HFF-Myc (cell line): ENCODE measurements at regions not wholly inside any gene's neighbourhood (a gene's known extent, or its start where the extent isn't known, plus 50 kb on each side); places are given as distances from the start of the nearest gene placed in this dataset.

Experiments used
- DNase-seq: peaks from one replicate; pipeline ENCODE4 v3.0.0-alpha.2; 2011; ENCODE audit warnings: low read depth; ENCODE audit errors: extremely low read depth
- H3K4me3 ChIP-seq: replicated peaks from 2 replicates; pipeline ENCODE4 v1.5.1; 2011; ENCODE audit warnings: low read depth, mild to moderate bottlenecking, control low read depth, low read length
- TF ChIP-seq, protein P1 (sequence below): IDR thresholded peaks from 2 replicates; pipeline ENCODE4 v1.5.1; 2012; ENCODE audit warnings: mild to moderate bottlenecking, low read depth, low read length, control low read depth; ENCODE audit errors: missing control alignments

GRCh38 chr10:57320416-57320815, 947.3 kb downstream of the IPMK start:
- no peak overlapping the region for H3K4me3 ChIP-seq
- no peak for DNase-seq
- TF ChIP-seq, protein P1, sequence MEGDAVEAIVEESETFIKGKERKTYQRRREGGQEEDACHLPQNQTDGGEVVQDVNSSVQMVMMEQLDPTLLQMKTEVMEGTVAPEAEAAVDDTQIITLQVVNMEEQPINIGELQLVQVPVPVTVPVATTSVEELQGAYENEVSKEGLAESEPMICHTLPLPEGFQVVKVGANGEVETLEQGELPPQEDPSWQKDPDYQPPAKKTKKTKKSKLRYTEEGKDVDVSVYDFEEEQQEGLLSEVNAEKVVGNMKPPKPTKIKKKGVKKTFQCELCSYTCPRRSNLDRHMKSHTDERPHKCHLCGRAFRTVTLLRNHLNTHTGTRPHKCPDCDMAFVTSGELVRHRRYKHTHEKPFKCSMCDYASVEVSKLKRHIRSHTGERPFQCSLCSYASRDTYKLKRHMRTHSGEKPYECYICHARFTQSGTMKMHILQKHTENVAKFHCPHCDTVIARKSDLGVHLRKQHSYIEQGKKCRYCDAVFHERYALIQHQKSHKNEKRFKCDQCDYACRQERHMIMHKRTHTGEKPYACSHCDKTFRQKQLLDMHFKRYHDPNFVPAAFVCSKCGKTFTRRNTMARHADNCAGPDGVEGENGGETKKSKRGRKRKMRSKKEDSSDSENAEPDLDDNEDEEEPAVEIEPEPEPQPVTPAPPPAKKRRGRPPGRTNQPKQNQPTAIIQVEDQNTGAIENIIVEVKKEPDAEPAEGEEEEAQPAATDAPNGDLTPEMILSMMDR = no peak

DNA sequence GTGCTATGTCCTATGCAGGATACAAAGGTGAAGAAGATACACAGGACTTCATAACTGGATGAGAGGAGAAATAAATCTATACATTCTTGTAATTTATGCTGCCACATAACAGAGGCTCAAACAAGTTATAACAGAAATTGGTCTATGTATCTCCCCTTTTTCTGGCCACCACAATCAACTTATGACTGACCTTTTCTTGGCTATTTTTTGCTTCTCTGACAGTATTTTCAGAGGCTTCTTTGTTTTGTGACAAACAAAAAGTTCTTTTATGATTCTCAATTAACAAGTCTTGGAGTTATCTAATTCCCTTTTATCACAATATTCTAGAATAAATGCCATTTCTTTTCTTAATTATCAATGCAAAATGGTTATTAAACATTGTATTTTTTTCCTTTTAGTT, 953.0 kb upstream of the ZWINT start:
- TF ChIP-seq, protein P1 = no peak

GRCh38 chr10:57303566-57303965, 942.5 kb upstream of the ZWINT start:
- DNase-seq = no peak
- TF ChIP-seq, protein P1 = no peak
- no peak overlapping the region for H3K4me3 ChIP-seq

More for the DNA sequence above, 953.0 kb upstream of the ZWINT start:
- no peak for DNase-seq
- H3K4me3 ChIP-seq = no peak overlapping the region

GRCh38 chr10:57300718-57301117, 939.7 kb upstream of the ZWINT start:
- no peak overlapping the region for H3K4me3 ChIP-seq
- DNase-seq = no peak
- TF ChIP-seq, protein P1 = no peak

DNA sequence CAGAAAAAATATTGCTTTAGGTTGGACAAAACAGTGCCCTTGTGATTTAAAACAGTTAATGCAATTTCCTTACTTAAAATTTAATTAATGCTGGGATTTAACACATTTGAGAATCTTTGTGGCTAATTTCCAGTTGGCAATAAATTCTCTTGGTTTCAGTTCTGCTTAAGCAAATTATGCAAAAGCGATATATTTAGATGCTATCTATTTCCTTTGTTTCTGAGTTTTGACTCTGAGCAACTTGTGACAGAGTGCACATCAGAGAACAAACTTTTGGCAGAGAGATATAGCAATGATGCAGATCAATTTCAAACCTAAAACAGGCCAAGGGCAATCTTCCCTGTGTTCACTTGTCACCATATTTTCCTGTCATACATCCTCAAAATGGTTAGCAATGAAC, 933.6 kb upstream of the ZWINT start:
- no peak overlapping the region for H3K4me3 ChIP-seq
- TF ChIP-seq, protein P1 = no peak

DNA sequence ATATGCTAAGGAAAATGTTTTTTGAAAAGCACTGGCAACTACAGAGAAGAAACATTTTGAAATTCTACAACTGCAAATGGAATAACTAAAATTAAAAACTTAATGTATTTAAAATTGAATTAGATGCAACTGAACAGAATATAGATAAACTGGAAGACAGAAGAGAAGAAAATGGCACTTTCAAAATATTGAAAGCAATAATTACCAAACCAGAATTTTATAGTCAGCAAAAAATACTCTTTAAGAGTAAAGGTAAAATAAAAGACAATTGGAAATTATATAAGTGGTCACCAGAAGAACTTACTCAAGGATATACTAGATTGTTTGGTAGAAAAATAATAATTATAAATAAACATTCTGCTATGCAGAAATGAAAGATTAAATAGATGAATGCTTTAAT, 927.7 kb upstream of the ZWINT start:
- TF ChIP-seq, protein P1 = no peak
- DNase-seq = no peak
- no peak overlapping the region for H3K4me3 ChIP-seq

More for the DNA sequence above, 933.6 kb upstream of the ZWINT start:
- DNase-seq = no peak

- TF ChIP-seq, protein P1 = no peak
- no peak for DNase-seq
- H3K4me3 ChIP-seq = no peak overlapping the region
Measured at GRCh38 chr10:57262892-57263291, 901.8 kb upstream of the ZWINT start.
